Liver (tissue), 3 donors: ENCODE measurements at regions not wholly inside any gene's neighbourhood (a gene's known extent, or its start where the extent isn't known, plus 50 kb on each side); places are given as distances from the start of the nearest gene placed in this dataset.

Experiments
- CTCF ChIP-seq: fragments of 150-350 bp; IDR thresholded peaks from 2 replicates; pipeline ENCODE4 v1.5.1; 2017; ENCODE audit warnings: improper control_type of control experiment, low read depth, low read length; ENCODE audit not compliant: missing input control
- RAD21 ChIP-seq, 2 donors: IDR thresholded peaks; 2 replicates each; pipeline ENCODE4 v1.6.1; 2016; ENCODE audit warnings: antibody characterized with exemption in 2 of 2, mild to moderate bottlenecking in 2 of 2
- REST ChIP-seq: IDR thresholded peaks from 2 replicates; pipeline ENCODE4 v1.6.1; 2016; ENCODE audit warnings: antibody characterized with exemption, mild to moderate bottlenecking
- donor health status: healthy.
- donor health status: healthy.

- no peak for TF ChIP-seq RAD21 (IDR thresholded peaks at IDR 0.05)
- TF ChIP-seq REST, result no peak
- TF ChIP-seq CTCF, result no peak
Observed at GRCh38 chr11:93054279-93054678, 84.8 kb downstream of the MTNR1B start.
